B cell (primary cell): ENCODE measurements at regions not wholly inside any gene's neighbourhood (a gene's known extent, or its start where the extent isn't known, plus 50 kb on each side); places are given as distances from the start of the nearest gene placed in this dataset.

Experiments
- ATAC-seq: fragments of 200-7000 bp; cut with Tn5 transposase; one replicate; pipeline ENCODE4 v1.10.0; 2021; ENCODE audit warnings: low read depth, mild to moderate bottlenecking, moderate number of reproducible peaks, moderate library complexity
- CTCF ChIA-PET: fragments of 350-600 bp; sonication (Branson Sonifier 250); formaldehyde crosslinking; loops from one replicate; lab custom pipeline; 2021; ENCODE audit warnings: antibody characterized with exemption, inconsistent platforms; lab: Charles Lee
- POLR2A ChIA-PET: fragments of 350-600 bp; sonication (Branson Sonifier 250); formaldehyde crosslinking; loops from one replicate; lab custom pipeline; 2021; ENCODE audit warnings: antibody characterized with exemption; lab: Charles Lee
- DNase-seq: peaks from one replicate; pipeline ENCODE4 v3.0.0; 2013
- H2AFZ ChIP-seq: 2 replicates; pipeline ENCODE4 v1.6.1; 2012; ENCODE audit warnings: mild to moderate bottlenecking, low read depth, low read length; ENCODE audit not compliant: insufficient read depth, poor library complexity, severe bottlenecking
- H3K27ac ChIP-seq, 2 donors: 1 replicate in 1 of 2; 2 replicates in 1 of 2; pipeline ENCODE4 v1.5.1; 2012 to 2013; ENCODE audit warnings: low read length in 2 of 2, mild to moderate bottlenecking in 2 of 2, moderate library complexity in 1 of 2
- H3K27me3 ChIP-seq, 4 experiments: fragments of 200-600 bp in 1 of 4; sonication (generic) in 1 of 4; replicated peaks in 1 of 4; 1 replicate in 2 of 4; 2 replicates in 2 of 4; pipeline versions ENCODE4 v1.6.1 to v1.7.0; 2013 to 2016; ENCODE audit warnings: low read length in 3 of 4, mild to moderate bottlenecking in 2 of 4, mixed read lengths in 1 of 4, moderate library complexity in 1 of 4; ENCODE audit not compliant: insufficient read depth in 4 of 4, control insufficient read depth in 3 of 4; ENCODE audit errors: control extremely low read depth in 1 of 4
- H3K36me3 ChIP-seq, 2 experiments: replicated peaks in 1 of 2; 1 replicate in 1 of 2; 2 replicates in 1 of 2; pipeline versions ENCODE4 v1.6.1 to v1.7.1; 2013; ENCODE audit warnings: low read length in 1 of 2; ENCODE audit not compliant: insufficient read depth in 2 of 2, control insufficient read depth in 1 of 2; ENCODE audit errors: control extremely low read depth in 1 of 2, extremely low read depth in 1 of 2
- H3K4me1 ChIP-seq, 2 donors: fragments of 200-600 bp in 1 of 2; sonication (generic) in 1 of 2; 1 replicate in 1 of 2; 2 replicates in 1 of 2; pipeline versions ENCODE4 v1.5.1 to v1.6.1; 2013 to 2017; ENCODE audit warnings: low read length in 2 of 2; ENCODE audit not compliant: control insufficient read depth in 2 of 2, insufficient read depth in 2 of 2
- H3K4me2 ChIP-seq: replicated peaks from 2 replicates; pipeline ENCODE3; 2012; ENCODE audit warnings: mild to moderate bottlenecking, low read depth, low read length; ENCODE audit not compliant: poor library complexity, severe bottlenecking
- H3K4me3 ChIP-seq, 5 experiments: fragments of 200-600 bp in 1 of 5; sonication (generic) in 1 of 5; 1 replicate in 3 of 5; 2 replicates in 2 of 5; pipeline versions ENCODE4 v1.5.1 to v1.7.0; 2011 to 2016; ENCODE audit warnings: low read length in 4 of 5, mild to moderate bottlenecking in 4 of 5, low read depth in 2 of 5, control low read depth in 1 of 5, moderate library complexity in 1 of 5; ENCODE audit not compliant: insufficient read depth in 1 of 5; ENCODE audit errors: control extremely low read depth in 1 of 5, extremely low read depth in 1 of 5
- H3K79me2 ChIP-seq: fragments of 200-600 bp; sonication (generic); one replicate; pipeline ENCODE4 v1.6.0; 2016; ENCODE audit warnings: low read length; ENCODE audit not compliant: control insufficient read depth, insufficient read depth
- H3K9ac ChIP-seq: fragments of 200-600 bp; sonication (generic); 2 replicates; pipeline ENCODE4 v1.6.1; 2017; ENCODE audit warnings: mild to moderate bottlenecking, low read length, moderate library complexity
- H3K9me3 ChIP-seq, 3 donors: one replicate each; pipeline versions ENCODE4 v1.6.1 to v1.7.1; 2013; ENCODE audit warnings: low read length in 2 of 3; ENCODE audit not compliant: control insufficient read depth in 2 of 3, insufficient read depth in 1 of 3; ENCODE audit errors: control extremely low read depth in 1 of 3
- H4K20me1 ChIP-seq: 2 replicates; pipeline ENCODE4 v1.6.0; 2012; ENCODE audit warnings: mild to moderate bottlenecking, low read length; ENCODE audit not compliant: insufficient read depth, control insufficient read depth, poor library complexity, severe bottlenecking
- H3K27ac Mint-ChIP-seq: one replicate; pipeline ENCODE4 v1.8.0; 2021; ENCODE audit warnings: mixed read lengths
- H3K27me3 Mint-ChIP-seq: one replicate; pipeline ENCODE4 v1.8.0; 2021; ENCODE audit warnings: mixed read lengths
- H3K4me1 Mint-ChIP-seq: one replicate; pipeline ENCODE4 v1.8.0; 2021; ENCODE audit warnings: mixed read lengths
- H3K4me3 Mint-ChIP-seq: one replicate; pipeline ENCODE4 v1.8.0; 2021; ENCODE audit warnings: mixed read lengths
- H3K9me3 Mint-ChIP-seq: one replicate; pipeline ENCODE4 v1.8.0; 2022; ENCODE audit warnings: mixed read lengths; ENCODE audit not compliant: insufficient read depth
- CTCF ChIP-seq: fragments of 200-600 bp; IDR thresholded peaks from one replicate; pipeline ENCODE4 v1.8.0; 2022; ENCODE audit warnings: antibody characterized with exemption, mild to moderate bottlenecking
- EZH2 ChIP-seq: IDR thresholded peaks from 2 replicates; pipeline ENCODE4 v1.6.1; 2012; ENCODE audit warnings: borderline replicate concordance, low read depth, mild to moderate bottlenecking, moderate library complexity, low read length; ENCODE audit not compliant: insufficient read depth, poor library complexity, severe bottlenecking
- WGBS: methylation state at CpG from one replicate; pipeline ENCODE4 v1.1.5; 2013; ENCODE audit warnings: missing lambda C conversion rate; ENCODE audit not compliant: insufficient coverage; 5-methylcytosine and 5-hydroxymethylcytosine counted together
- intact Hi-C: fragments of 100-400 bp; cut with micrococcal nuclease; formaldehyde crosslinking; loops from one replicate; pipeline ENCODE4 v1.10.0; 2022

DNA sequence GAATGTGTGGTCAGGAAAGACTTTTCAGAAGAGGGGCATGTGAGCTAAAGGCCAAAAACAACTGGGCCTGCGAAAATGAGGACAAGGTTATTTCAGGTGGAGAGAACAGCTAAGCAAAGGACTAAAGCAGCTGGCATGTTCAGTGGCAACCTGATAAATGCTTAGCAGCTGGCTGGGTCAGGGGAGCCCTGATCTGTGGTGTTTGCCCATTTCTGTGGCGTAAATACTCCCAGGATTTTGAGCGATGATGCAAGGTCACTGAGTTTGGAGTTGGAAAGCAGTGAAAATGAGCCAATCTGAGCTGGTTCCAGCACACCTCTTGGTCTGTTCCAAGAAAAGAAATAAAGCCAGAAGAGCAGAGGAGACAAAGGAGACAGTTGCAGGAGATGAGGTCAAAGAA, 704.3 kb downstream of the UQCRFS1 start:
- H3K27ac Mint-ChIP-seq, result no peak overlapping the region
- H3K9me3 ChIP-seq, result peaks cover 0 to 2% (median 0%) of the 10 kb centered on the region in 3 donors
- no peaks in the 10 kb centered on the region for H3K4me1 ChIP-seq
- no peak overlapping the region for H3K9ac ChIP-seq
- no peaks in the 10 kb centered on the region for H3K4me1 Mint-ChIP-seq
- no peaks in the 10 kb centered on the region for H3K79me2 ChIP-seq
- no peak for ATAC-seq
- peaks cover 7% of the 10 kb centered on the region for H3K9me3 Mint-ChIP-seq
- H4K20me1 ChIP-seq, result no peaks in the 10 kb centered on the region
- no peaks in the 10 kb centered on the region for H3K36me3 ChIP-seq
- H3K4me2 ChIP-seq, result no peak overlapping the region
- TF ChIP-seq EZH2, result no peak
- no peak for TF ChIP-seq CTCF
- intact Hi-C loops, result no loop called here
- H3K4me3 Mint-ChIP-seq, result no peak overlapping the region
- ChIA-PET CTCF (no interaction called here), POLR2A (no interaction called here)
- H3K27me3 ChIP-seq, result no peaks in the 10 kb centered on the region
- DNase-seq, result no peak
- H2AFZ ChIP-seq, result no peak overlapping the region
- no peak overlapping the region for H3K27ac ChIP-seq
- H3K27me3 Mint-ChIP-seq, result no peaks in the 10 kb centered on the region
- H3K4me3 ChIP-seq, result no peak overlapping the region
- 95% methylated on average over 3 of the region's 3 CpGs for WGBS

- no peak overlapping the region for H3K27ac Mint-ChIP-seq
- H3K27ac ChIP-seq, result no peak overlapping the region
- H3K4me1 ChIP-seq, result no peaks in the 10 kb centered on the region
- TF ChIP-seq EZH2, result no peak
- no peak for TF ChIP-seq CTCF
- no peak overlapping the region for H3K4me3 Mint-ChIP-seq
- no peak overlapping the region for H2AFZ ChIP-seq
- H3K9ac ChIP-seq, result no peak overlapping the region
- H3K9me3 Mint-ChIP-seq, result peaks cover 7% of the 10 kb centered on the region
- no peaks in the 10 kb centered on the region for H4K20me1 ChIP-seq
- 60% methylated on average over 2 of the region's 2 CpGs for WGBS
- no peaks in the 10 kb centered on the region for H3K36me3 ChIP-seq
- intact Hi-C loops, result no loop called here
- no peak overlapping the region for H3K4me2 ChIP-seq
- ChIA-PET POLR2A (no interaction called here), CTCF (no interaction called here)
- H3K27me3 ChIP-seq, result no peaks in the 10 kb centered on the region
- no peaks in the 10 kb centered on the region for H3K9me3 ChIP-seq
- H3K4me1 Mint-ChIP-seq, result no peaks in the 10 kb centered on the region
- no peak overlapping the region for H3K4me3 ChIP-seq
- H3K27me3 Mint-ChIP-seq, result no peaks in the 10 kb centered on the region
- no peaks in the 10 kb centered on the region for H3K79me2 ChIP-seq
- no peak for DNase-seq
- ATAC-seq, result no peak
Measured at GRCh38 chr19:28505933-28506332, 707.0 kb downstream of the UQCRFS1 start.
